ENCODE measurements at regions not wholly inside any gene's neighbourhood (a gene's known extent, or its start where the extent isn't known, plus 50 kb on each side); places are given as distances from the start of the nearest gene placed in this dataset.
A peak's percentile ranks its signal among the peaks of the same experiment; 100 is the strongest.

GRCh38 chr7:132030086-132030568 lies 473.7 kb upstream of the PODXL start:
- Histone ChIP-seq H3K36me3 (no peaks in the 10 kb centered on the region), H3K9me3 (no peaks in the 10 kb centered on the region), H3K4me1 (no peaks in the 10 kb centered on the region), H3K27me3 (no peaks in the 10 kb centered on the region), H3K27ac (no peak overlapping the region), H3K4me3 (no peak overlapping the region)
- TF ChIP-seq CTCF (IDR thresholded peaks at IDR 0.05) (no peak), POLR2A (IDR thresholded peaks at IDR 0.05) (no peak)
- intact Hi-C loops (cut with DNase I; ENCODE audit: low total_unique reads), result no loop called here
- peak in 1 of 2 donors; percentile 19 for DNase-seq

GRCh38 chr7:132029369-132030085 lies 473.1 kb upstream of the PODXL start:
- intact Hi-C loops (cut with DNase I; ENCODE audit: low total_unique reads), result no loop called here
- H3K36me3 ChIP-seq, result no peaks in the 10 kb centered on the region
- no peaks in the 10 kb centered on the region for H3K9me3 ChIP-seq
- no peak for DNase-seq
- H3K4me1 ChIP-seq, result no peaks in the 10 kb centered on the region
- TF ChIP-seq CTCF (IDR thresholded peaks at IDR 0.05) (no peak), POLR2A (IDR thresholded peaks at IDR 0.05) (no peak)
- no peak overlapping the region for H3K27ac ChIP-seq
- H3K27me3 ChIP-seq, result no peaks in the 10 kb centered on the region
- H3K4me3 ChIP-seq, result no peak overlapping the region

- no peaks in the 10 kb centered on the region for H3K4me1 ChIP-seq
- intact Hi-C loops (cut with DNase I; ENCODE audit: low total_unique reads), result no loop called here
- no peaks in the 10 kb centered on the region for H3K9me3 ChIP-seq
- no peak for TF ChIP-seq POLR2A (IDR thresholded peaks at IDR 0.05)
- no peak for TF ChIP-seq CTCF (IDR thresholded peaks at IDR 0.05)
- no peaks in the 10 kb centered on the region for H3K27me3 ChIP-seq
- H3K4me3 ChIP-seq, result no peak overlapping the region
- no peaks in the 10 kb centered on the region for H3K36me3 ChIP-seq
- H3K27ac ChIP-seq, result no peak overlapping the region
- no peak for DNase-seq
These were observed 471.9 kb upstream of the PODXL start for GRCh38 chr7:132028144-132028920.

- intact Hi-C loops (cut with DNase I; ENCODE audit: low total_unique reads), result no loop called here
- Histone ChIP-seq H3K4me3 (no peak overlapping the region), H3K4me1 (no peaks in the 10 kb centered on the region), H3K27ac (no peak overlapping the region), H3K36me3 (no peaks in the 10 kb centered on the region), H3K27me3 (peaks cover 0 to 9% of the 10 kb centered on the region in 2 donors), H3K9me3 (no peaks in the 10 kb centered on the region)
- TF ChIP-seq POLR2A (IDR thresholded peaks at IDR 0.05) (no peak), CTCF (IDR thresholded peaks at IDR 0.05) (no peak)
- DNase-seq, result no peak
These were observed 467.9 kb upstream of the PODXL start for GRCh38 chr7:132024290-132024689.

GRCh38 chr7:132023466-132023865 lies 467.0 kb upstream of the PODXL start:
- Histone ChIP-seq H3K27ac (no peak overlapping the region), H3K27me3 (peaks cover 0 to 9% of the 10 kb centered on the region in 2 donors), H3K36me3 (no peaks in the 10 kb centered on the region), H3K4me3 (no peak overlapping the region), H3K9me3 (no peaks in the 10 kb centered on the region), H3K4me1 (no peaks in the 10 kb centered on the region)
- no peak for DNase-seq
- no peak for TF ChIP-seq POLR2A (IDR thresholded peaks at IDR 0.05)
- intact Hi-C loops (cut with DNase I; ENCODE audit: low total_unique reads), result no loop called here
